NAMALWA (cell line): ENCODE measurements at regions not wholly inside any gene's neighbourhood (a gene's known extent, or its start where the extent isn't known, plus 50 kb on each side); places are given as distances from the start of the nearest gene placed in this dataset.
"Not testable (repeated sequence)": the region's sequence is repeated elsewhere in the genome, so short reads cannot be mapped to it uniquely, and the experiment has no call there.

Source experiments
- DNase-seq: peaks from one replicate; pipeline ENCODE4 v3.0.0-alpha.2; 2015; ENCODE audit warnings: low spot score

DNA sequence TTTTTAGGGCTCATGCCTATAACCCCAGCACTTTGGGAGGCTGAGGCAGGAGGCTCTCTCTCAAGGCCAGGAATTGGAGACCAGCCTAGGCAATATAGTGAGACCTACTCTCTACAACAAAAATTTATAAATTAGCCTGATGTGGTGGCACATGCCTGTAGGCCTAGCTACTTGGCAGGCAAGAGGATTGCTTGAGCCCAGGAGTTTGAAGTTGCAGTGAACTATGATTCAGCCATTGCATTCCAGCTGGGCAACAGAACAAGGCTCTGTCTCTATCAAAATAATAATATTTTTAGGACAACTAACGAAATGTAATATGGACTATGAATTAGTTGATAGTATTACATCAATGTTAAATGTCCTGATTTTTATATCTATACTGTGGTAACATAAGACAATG, 68.8 kb upstream of the ARID1A start:
- DNase-seq, result no peak

- peak; percentile 28 for DNase-seq
Measured at GRCh38 chr1:26627954-26628353, 67.9 kb upstream of the ARID1A start.

GRCh38 chr1:26630634-26631033, 65.2 kb upstream of the ARID1A start:
- DNase-seq, result no peak

GRCh38 chr1:26635800-26636199, 60.0 kb upstream of the ARID1A start:
- not testable (repeated sequence) for DNase-seq

GRCh38 chr1:26645734-26646133, 50.1 kb upstream of the ARID1A start:
- DNase-seq, result no peak
